ENCODE measurements at regions not wholly inside any gene's neighbourhood (a gene's known extent, or its start where the extent isn't known, plus 50 kb on each side); places are given as distances from the start of the nearest gene placed in this dataset.

DNA sequence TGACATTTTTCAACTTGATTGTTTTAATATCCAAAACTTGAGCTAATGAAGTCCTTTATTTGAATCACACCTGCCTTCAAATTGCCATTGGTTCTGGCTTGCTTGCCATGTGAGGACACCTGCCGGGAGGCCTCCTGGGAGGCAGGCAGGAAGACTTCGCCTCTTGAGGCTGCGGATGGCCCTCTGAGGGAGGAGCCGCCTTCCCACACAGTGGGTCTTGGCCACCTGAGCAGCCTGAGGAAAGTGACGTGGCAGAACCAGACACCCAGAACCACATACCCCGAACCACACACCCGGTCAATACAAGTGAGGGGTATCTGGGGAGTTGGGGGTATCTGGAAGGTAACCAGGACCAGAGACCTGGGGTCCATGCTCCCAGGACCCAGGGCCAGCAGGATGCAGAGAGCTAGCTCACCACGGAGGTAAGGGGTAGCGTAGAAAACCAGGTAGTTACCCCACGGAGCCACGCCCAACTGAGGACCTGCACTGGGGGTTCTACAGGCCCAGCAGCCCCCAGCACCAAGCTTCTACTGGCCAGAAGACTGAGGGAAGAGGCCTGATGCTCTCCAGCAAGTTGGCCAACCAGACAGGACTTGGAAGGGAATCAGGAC lies 300.5 kb downstream of the TCERG1L start:
- no peaks in the 10 kb centered on the region for H3K36me3 ChIP-seq
- intact Hi-C loops (cut with DNase I) = no loop called here
- no peak overlapping the region for H3K9ac ChIP-seq (ENCODE audit: low read depth in 2 of 2, low read length in 2 of 2)
- H3K4me3 ChIP-seq = no peak overlapping the region
- H3K4me1 ChIP-seq = no peaks in the 10 kb centered on the region
- H3K27ac ChIP-seq = no peak overlapping the region
- no peaks in the 10 kb centered on the region for H3K27me3 ChIP-seq
- H3K9me3 ChIP-seq = no peaks in the 10 kb centered on the region
- DNase-seq = no peak
- TF ChIP-seq, protein P1, sequence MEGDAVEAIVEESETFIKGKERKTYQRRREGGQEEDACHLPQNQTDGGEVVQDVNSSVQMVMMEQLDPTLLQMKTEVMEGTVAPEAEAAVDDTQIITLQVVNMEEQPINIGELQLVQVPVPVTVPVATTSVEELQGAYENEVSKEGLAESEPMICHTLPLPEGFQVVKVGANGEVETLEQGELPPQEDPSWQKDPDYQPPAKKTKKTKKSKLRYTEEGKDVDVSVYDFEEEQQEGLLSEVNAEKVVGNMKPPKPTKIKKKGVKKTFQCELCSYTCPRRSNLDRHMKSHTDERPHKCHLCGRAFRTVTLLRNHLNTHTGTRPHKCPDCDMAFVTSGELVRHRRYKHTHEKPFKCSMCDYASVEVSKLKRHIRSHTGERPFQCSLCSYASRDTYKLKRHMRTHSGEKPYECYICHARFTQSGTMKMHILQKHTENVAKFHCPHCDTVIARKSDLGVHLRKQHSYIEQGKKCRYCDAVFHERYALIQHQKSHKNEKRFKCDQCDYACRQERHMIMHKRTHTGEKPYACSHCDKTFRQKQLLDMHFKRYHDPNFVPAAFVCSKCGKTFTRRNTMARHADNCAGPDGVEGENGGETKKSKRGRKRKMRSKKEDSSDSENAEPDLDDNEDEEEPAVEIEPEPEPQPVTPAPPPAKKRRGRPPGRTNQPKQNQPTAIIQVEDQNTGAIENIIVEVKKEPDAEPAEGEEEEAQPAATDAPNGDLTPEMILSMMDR (IDR thresholded peaks at IDR 0.05) = no peak

DNA sequence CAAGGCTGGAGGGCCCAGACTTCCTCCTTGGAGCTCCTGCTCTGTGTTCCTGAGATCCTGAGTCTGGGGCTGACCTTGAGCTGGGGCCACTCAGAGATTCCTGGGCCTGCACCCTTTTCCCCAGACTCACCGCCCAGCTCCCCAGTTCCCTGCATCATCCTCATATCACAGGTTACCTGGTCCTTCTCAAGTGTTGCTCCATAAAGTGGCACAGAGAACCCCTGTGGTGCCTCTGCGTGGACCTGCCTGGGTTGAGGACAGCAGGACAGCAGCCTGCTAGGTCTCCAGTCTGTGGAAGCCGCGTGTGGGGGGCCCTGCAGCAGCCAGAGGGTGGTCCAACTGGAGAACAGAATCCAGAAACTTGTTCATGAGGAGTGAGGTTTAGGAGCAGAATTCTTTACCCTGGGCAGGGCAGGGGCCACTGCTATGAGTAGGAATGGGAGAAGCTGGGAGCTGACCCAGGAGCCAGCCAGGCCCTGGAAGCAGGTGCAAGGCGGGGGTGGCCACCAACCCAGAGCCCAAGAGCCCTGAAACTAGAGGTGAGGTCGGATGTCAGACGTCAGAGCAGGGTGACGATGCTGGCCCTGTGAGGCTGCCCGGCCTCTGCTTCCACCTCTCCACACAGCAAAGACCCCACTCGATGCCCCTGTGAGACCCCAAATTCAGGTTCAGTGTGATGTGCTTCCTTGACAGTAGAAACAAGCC lies 299.4 kb downstream of the TCERG1L start:
- H3K27me3 ChIP-seq = no peaks in the 10 kb centered on the region
- no peaks in the 10 kb centered on the region for H3K4me1 ChIP-seq
- no peak overlapping the region for H3K9ac ChIP-seq (ENCODE audit: low read depth in 2 of 2, low read length in 2 of 2)
- TF ChIP-seq, protein P1 (IDR thresholded peaks at IDR 0.05) = no peak
- H3K9me3 ChIP-seq = no peaks in the 10 kb centered on the region
- no peak for DNase-seq
- no peak overlapping the region for H3K4me3 ChIP-seq
- H3K27ac ChIP-seq = no peak overlapping the region
- no peaks in the 10 kb centered on the region for H3K36me3 ChIP-seq
- intact Hi-C loops (cut with DNase I) = no loop called here

DNA sequence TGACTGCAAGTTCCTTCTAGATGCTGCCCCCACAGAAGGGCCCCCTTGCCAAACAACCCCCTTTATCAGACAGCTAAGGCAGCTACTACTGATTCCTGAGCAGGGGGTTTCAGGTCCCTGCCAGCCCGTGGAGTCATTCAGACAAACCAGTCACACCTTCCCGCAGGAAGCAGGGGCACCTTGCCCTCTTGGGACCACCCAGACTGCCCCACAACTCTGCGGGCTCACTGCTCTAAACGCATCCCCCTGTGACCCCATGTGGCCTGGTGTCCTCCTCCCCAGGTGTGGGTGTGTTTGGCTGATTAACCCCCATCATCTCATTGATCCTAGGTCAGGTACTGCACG lies 298.9 kb downstream of the TCERG1L start:
- H3K27ac ChIP-seq = no peak overlapping the region
- H3K4me3 ChIP-seq = no peak overlapping the region
- H3K36me3 ChIP-seq = no peaks in the 10 kb centered on the region
- intact Hi-C loops (cut with DNase I) = no loop called here
- H3K9me3 ChIP-seq = no peaks in the 10 kb centered on the region
- no peak for DNase-seq
- no peaks in the 10 kb centered on the region for H3K27me3 ChIP-seq
- TF ChIP-seq, protein P1 (IDR thresholded peaks at IDR 0.05) = no peak
- H3K4me1 ChIP-seq = no peaks in the 10 kb centered on the region
- H3K9ac ChIP-seq (ENCODE audit: low read depth in 2 of 2, low read length in 2 of 2) = no peak overlapping the region

DNA sequence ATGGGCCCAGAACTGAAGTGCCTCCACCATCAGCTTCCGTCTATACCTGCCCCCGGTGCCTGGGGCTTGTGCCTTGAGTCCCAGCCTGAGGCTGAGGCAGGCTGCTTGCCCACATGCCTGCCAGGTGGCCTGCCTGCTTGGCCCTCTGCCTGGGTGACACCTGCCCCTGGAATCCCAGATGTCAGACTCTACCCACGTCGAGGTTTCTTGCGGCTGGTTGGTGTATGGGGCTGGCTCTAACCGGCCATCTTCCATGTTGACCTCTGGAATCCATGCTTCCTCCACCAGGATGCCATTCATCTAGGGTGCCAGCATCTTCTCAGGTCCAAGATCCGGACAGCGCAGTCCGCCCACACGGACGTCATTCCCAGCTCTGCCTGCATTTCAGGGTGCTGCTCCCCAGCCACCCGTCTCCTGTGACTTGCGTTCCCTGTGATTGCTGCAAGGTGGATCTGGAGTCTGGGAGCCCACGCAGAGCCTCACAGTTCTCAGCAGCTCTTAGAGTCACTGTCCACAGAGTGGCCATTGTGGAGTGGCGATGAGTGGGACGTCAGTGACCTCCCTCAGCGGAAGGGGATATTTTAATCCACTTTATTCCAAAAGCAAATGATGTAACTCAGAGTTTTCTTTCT lies 298.1 kb downstream of the TCERG1L start:
- no peak overlapping the region for H3K4me3 ChIP-seq
- H3K27ac ChIP-seq = no peak overlapping the region
- TF ChIP-seq, protein P1 (IDR thresholded peaks at IDR 0.05) = no peak
- intact Hi-C loops (cut with DNase I) = no loop called here
- no peak overlapping the region for H3K9ac ChIP-seq (ENCODE audit: low read depth in 2 of 2, low read length in 2 of 2)
- no peaks in the 10 kb centered on the region for H3K9me3 ChIP-seq
- no peak for DNase-seq
- H3K27me3 ChIP-seq = no peaks in the 10 kb centered on the region
- no peaks in the 10 kb centered on the region for H3K36me3 ChIP-seq
- H3K4me1 ChIP-seq = no peaks in the 10 kb centered on the region

DNA sequence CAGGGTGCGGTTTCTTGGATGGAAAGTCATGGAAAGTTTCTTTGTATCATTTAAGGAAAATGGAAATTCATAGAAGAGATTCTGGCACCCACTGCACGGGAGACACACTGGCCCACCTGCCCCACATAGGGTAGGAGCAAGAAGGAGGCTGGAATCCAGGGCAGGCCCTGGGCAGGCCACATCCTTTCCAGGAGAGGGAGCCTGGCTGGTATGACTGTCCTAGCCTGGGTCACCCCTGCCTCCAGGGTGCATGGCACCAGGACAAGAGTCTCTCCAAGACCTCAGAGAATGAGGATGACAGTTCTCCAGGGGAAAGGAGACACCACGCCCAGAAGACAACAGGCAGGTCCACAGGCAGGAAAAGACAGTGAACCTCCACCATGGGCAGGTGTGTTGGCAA lies 297.2 kb downstream of the TCERG1L start:
- intact Hi-C loops (cut with DNase I) = no loop called here
- Histone ChIP-seq H3K36me3 (no peaks in the 10 kb centered on the region), H3K4me3 (no peak overlapping the region), H3K9me3 (no peaks in the 10 kb centered on the region), H3K4me1 (no peaks in the 10 kb centered on the region), H3K27ac (no peak overlapping the region), H3K27me3 (no peaks in the 10 kb centered on the region), H3K9ac (ENCODE audit: low read depth in 2 of 2, low read length in 2 of 2) (no peak overlapping the region)
- no peak for DNase-seq
- TF ChIP-seq, protein P1 (IDR thresholded peaks at IDR 0.05) = no peak
